ENCODE measurements at regions not wholly inside any gene's neighbourhood (a gene's known extent, or its start where the extent isn't known, plus 50 kb on each side); places are given as distances from the start of the nearest gene placed in this dataset.

GRCh38 chr5:143916451-143916850 is 104.5 kb downstream of the HMHB1 start:
- no peak overlapping the region for H3K4me3 ChIP-seq
- H3K4me1 ChIP-seq (replicated peaks) = no peaks in the 10 kb centered on the region
- DNase-seq (ENCODE audit: low spot score) = no peak
- TF ChIP-seq POLR2AphosphoS5 (IDR thresholded peaks at IDR 0.05) = no peak
- TF ChIP-seq, protein P1, sequence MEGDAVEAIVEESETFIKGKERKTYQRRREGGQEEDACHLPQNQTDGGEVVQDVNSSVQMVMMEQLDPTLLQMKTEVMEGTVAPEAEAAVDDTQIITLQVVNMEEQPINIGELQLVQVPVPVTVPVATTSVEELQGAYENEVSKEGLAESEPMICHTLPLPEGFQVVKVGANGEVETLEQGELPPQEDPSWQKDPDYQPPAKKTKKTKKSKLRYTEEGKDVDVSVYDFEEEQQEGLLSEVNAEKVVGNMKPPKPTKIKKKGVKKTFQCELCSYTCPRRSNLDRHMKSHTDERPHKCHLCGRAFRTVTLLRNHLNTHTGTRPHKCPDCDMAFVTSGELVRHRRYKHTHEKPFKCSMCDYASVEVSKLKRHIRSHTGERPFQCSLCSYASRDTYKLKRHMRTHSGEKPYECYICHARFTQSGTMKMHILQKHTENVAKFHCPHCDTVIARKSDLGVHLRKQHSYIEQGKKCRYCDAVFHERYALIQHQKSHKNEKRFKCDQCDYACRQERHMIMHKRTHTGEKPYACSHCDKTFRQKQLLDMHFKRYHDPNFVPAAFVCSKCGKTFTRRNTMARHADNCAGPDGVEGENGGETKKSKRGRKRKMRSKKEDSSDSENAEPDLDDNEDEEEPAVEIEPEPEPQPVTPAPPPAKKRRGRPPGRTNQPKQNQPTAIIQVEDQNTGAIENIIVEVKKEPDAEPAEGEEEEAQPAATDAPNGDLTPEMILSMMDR (IDR thresholded peaks at IDR 0.05) = no peak
- TF ChIP-seq POLR2A (IDR thresholded peaks at IDR 0.05) = no peak
- H3K27ac ChIP-seq = no peak overlapping the region
- H3K9me3 ChIP-seq = no peaks in the 10 kb centered on the region
- intact Hi-C loops (cut with DNase I) = no loop called here
- WGBS = 87% methylated on average over 2 of the region's 2 CpGs
- no peaks in the 10 kb centered on the region for H3K36me3 ChIP-seq
- no peaks in the 10 kb centered on the region for H3K27me3 ChIP-seq (replicated peaks; ENCODE audit: insufficient read depth)

GRCh38 chr5:143918961-143919360 is 107.0 kb downstream of the HMHB1 start:
- H3K36me3 ChIP-seq = no peaks in the 10 kb centered on the region
- no peaks in the 10 kb centered on the region for H3K9me3 ChIP-seq
- WGBS = 87% methylated on average over 1 of the region's 1 CpG
- intact Hi-C loops (cut with DNase I) = no loop called here
- no peak for TF ChIP-seq POLR2AphosphoS5 (IDR thresholded peaks at IDR 0.05)
- TF ChIP-seq POLR2A (IDR thresholded peaks at IDR 0.05) = no peak
- TF ChIP-seq, protein P1 (IDR thresholded peaks at IDR 0.05) = no peak
- no peaks in the 10 kb centered on the region for H3K4me1 ChIP-seq (replicated peaks)
- no peak overlapping the region for H3K27ac ChIP-seq
- no peak for DNase-seq (ENCODE audit: low spot score)
- H3K4me3 ChIP-seq = no peak overlapping the region
- H3K27me3 ChIP-seq (replicated peaks; ENCODE audit: insufficient read depth) = no peaks in the 10 kb centered on the region

GRCh38 chr5:143920772-143921171 is 108.8 kb downstream of the HMHB1 start:
- WGBS = 78% methylated on average over 1 of the region's 1 CpG
- no peaks in the 10 kb centered on the region for H3K27me3 ChIP-seq (replicated peaks; ENCODE audit: insufficient read depth)

GRCh38 chr5:143921525-143922311 is 109.8 kb downstream of the HMHB1 start:
- Histone ChIP-seq H3K27me3 (replicated peaks; ENCODE audit: insufficient read depth) (no peaks in the 10 kb centered on the region), H3K4me3 (no peak overlapping the region), H3K4me1 (replicated peaks) (no peaks in the 10 kb centered on the region), H3K36me3 (no peaks in the 10 kb centered on the region), H3K9me3 (no peaks in the 10 kb centered on the region), H3K27ac (no peak overlapping the region)
- DNase-seq (ENCODE audit: low spot score) = no peak
- TF ChIP-seq, protein P1 (IDR thresholded peaks at IDR 0.05) = no peak
- TF ChIP-seq POLR2A (IDR thresholded peaks at IDR 0.05) (no peak), POLR2AphosphoS5 (IDR thresholded peaks at IDR 0.05) (no peak)
- intact Hi-C loops (cut with DNase I) = no loop called here
- WGBS = 92% methylated on average over 1 of the region's 1 CpG

More at GRCh38 chr5:143920772-143921171, 108.8 kb downstream of the HMHB1 start:
- Histone ChIP-seq H3K4me3 (no peak overlapping the region), H3K27ac (no peak overlapping the region), H3K9me3 (no peaks in the 10 kb centered on the region), H3K4me1 (replicated peaks) (no peaks in the 10 kb centered on the region), H3K36me3 (no peaks in the 10 kb centered on the region)
- no peak for TF ChIP-seq POLR2AphosphoS5 (IDR thresholded peaks at IDR 0.05)
- TF ChIP-seq POLR2A (IDR thresholded peaks at IDR 0.05) = no peak
- TF ChIP-seq, protein P1 (IDR thresholded peaks at IDR 0.05) = no peak
- intact Hi-C loops (cut with DNase I) = no loop called here
- DNase-seq (ENCODE audit: low spot score) = no peak

- no peaks in the 10 kb centered on the region for H3K36me3 ChIP-seq
- H3K9me3 ChIP-seq = no peaks in the 10 kb centered on the region
- no peaks in the 10 kb centered on the region for H3K27me3 ChIP-seq (replicated peaks; ENCODE audit: insufficient read depth)
- no peak overlapping the region for H3K27ac ChIP-seq
- no peak overlapping the region for H3K4me3 ChIP-seq
- intact Hi-C loops (cut with DNase I) = no loop called here
- no peak for DNase-seq (ENCODE audit: low spot score)
- TF ChIP-seq, protein P1 (IDR thresholded peaks at IDR 0.05) = no peak
- TF ChIP-seq POLR2A (IDR thresholded peaks at IDR 0.05) = no peak
- no peak for TF ChIP-seq POLR2AphosphoS5 (IDR thresholded peaks at IDR 0.05)
- WGBS = 58% methylated on average over 2 of the region's 2 CpGs
- no peaks in the 10 kb centered on the region for H3K4me1 ChIP-seq (replicated peaks)
These were observed 110.8 kb downstream of the HMHB1 start for GRCh38 chr5:143922718-143923117.

Data from prostate gland (tissue), 2 donors.